ENCODE measurements at regions not wholly inside any gene's neighbourhood (a gene's known extent, or its start where the extent isn't known, plus 50 kb on each side); places are given as distances from the start of the nearest gene placed in this dataset.

DNA sequence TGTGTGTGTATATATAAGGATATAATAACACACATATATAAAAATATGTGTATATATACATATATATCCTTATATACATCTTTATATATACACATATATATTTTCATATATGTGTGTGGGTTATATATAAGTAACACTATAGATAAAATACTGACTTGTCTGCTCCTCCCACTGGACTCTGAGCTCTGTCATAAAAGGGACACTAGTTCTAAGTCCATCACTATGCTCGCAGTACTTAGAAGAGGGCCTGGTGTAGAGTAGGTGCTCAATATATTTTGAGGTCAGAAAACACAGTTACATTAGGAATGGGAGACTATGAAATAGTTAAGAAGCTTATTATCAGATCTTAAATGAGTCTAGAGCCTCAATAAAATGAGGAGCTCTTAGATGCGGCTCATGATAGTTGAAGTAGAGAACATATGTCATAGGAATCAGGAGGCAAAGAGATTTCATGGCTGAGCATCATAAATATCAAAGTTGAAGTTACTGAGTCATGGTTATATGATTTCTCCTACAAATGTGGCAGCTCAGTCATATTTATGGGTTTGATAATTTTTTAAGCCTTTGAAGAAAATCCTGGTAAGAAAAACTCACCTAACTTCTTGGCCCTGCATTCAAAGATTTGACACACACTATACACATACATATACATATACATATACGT, 371.2 kb upstream of the THBS1 start:
- peaks cover 15% of the 10 kb centered on the region for H3K4me1 ChIP-seq (ENCODE audit: control insufficient read depth, insufficient read depth, low read length)
- H3K4me3 ChIP-seq (ENCODE audit: low read length), result no peak overlapping the region
- no peaks in the 10 kb centered on the region for H3K36me3 ChIP-seq (ENCODE audit: control insufficient read depth, insufficient read depth, low read length)
- no peaks in the 10 kb centered on the region for H3K9me3 ChIP-seq (ENCODE audit: control insufficient read depth, low read length)
- H3K9ac ChIP-seq (ENCODE audit: low read length), result no peak overlapping the region
- peaks cover 17% of the 10 kb centered on the region for H3K27me3 ChIP-seq (ENCODE audit: control insufficient read depth, insufficient read depth, low read length)

DNA sequence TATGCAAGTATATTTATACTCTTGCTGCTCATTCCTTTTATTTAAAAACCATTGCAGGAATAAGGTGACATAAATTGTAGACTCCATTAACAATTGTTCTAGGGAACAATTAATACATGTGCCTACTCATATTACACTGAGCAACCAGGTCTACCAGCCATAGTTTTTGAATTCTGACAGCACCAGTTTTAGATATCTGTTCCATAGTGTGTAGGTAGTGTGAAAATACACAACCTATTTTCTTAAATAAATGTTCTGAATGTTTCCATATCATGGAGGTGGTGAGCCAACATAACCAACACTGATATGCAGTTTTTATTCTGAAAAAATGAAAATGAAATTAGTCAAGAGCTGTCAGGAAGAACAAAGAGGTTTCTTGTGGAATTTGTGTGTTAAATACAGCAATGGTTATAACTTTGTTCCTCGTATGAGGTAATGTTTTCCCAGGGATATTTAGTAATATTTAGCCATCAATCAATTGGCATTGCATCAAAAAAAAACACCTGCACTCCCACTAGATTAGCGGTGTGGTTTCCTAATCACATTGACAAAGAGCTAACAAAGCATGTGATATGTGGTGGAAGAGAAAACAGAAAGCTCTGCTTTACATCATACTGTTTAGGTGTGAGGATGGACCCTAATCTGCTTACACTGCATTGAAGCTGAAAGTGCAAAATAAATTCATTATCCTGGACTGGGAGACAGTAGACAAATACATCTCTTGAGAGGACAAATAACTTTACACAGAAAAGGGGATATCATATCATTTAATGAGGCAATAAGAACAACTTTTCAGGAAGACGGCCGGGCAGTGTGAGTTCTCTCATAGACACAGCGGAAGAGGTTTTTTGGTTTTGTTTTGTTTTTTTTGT, 369.5 kb upstream of the THBS1 start:
- H3K4me3 ChIP-seq (ENCODE audit: low read length), result no peak overlapping the region
- H3K36me3 ChIP-seq (ENCODE audit: control insufficient read depth, insufficient read depth, low read length), result no peaks in the 10 kb centered on the region
- H3K4me1 ChIP-seq (ENCODE audit: control insufficient read depth, insufficient read depth, low read length), result peaks cover 15% of the 10 kb centered on the region
- H3K27me3 ChIP-seq (ENCODE audit: control insufficient read depth, insufficient read depth, low read length), result peaks cover 12% of the 10 kb centered on the region
- H3K9ac ChIP-seq (ENCODE audit: low read length), result no peak overlapping the region
- H3K9me3 ChIP-seq (ENCODE audit: control insufficient read depth, low read length), result no peaks in the 10 kb centered on the region

DNA sequence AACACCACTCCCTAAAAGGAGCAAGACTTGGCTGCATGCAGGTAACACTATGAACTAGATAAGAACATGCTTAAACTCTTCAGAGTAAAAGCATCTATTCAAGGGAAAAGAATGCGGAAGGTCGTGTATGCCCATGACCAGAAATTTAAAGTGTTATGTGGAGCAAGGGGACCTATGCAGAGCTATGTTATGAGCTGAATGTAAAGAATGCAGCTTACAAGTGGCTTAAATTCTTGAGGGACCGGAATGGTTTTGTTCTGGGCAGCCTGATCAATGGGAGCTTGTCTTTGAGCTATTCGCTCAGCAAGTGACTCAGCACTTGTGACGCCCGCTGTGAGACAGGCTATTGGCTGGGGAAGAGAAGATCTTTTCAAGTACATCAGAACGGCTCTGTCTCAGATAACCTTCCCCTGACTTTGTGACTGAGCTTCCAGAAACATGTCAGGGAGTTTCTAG, 367.5 kb upstream of the THBS1 start:
- Histone ChIP-seq H3K4me1 (ENCODE audit: control insufficient read depth, insufficient read depth, low read length) (peaks cover 9% of the 10 kb centered on the region), H3K36me3 (ENCODE audit: control insufficient read depth, insufficient read depth, low read length) (no peaks in the 10 kb centered on the region), H3K9ac (ENCODE audit: low read length) (no peak overlapping the region), H3K27me3 (ENCODE audit: control insufficient read depth, insufficient read depth, low read length) (peaks cover 12% of the 10 kb centered on the region), H3K9me3 (ENCODE audit: control insufficient read depth, low read length) (no peaks in the 10 kb centered on the region), H3K4me3 (ENCODE audit: low read length) (no peak overlapping the region)

- peaks cover 3% of the 10 kb centered on the region for H3K4me1 ChIP-seq (ENCODE audit: control insufficient read depth, insufficient read depth, low read length)
- no peaks in the 10 kb centered on the region for H3K36me3 ChIP-seq (ENCODE audit: control insufficient read depth, insufficient read depth, low read length)
- no peak overlapping the region for H3K9ac ChIP-seq (ENCODE audit: low read length)
- no peaks in the 10 kb centered on the region for H3K9me3 ChIP-seq (ENCODE audit: control insufficient read depth, low read length)
- H3K4me3 ChIP-seq (ENCODE audit: low read length), result no peak overlapping the region
- H3K27me3 ChIP-seq (ENCODE audit: control insufficient read depth, insufficient read depth, low read length), result peaks cover 12% of the 10 kb centered on the region
Observed at GRCh38 chr15:39215015-39215414, 365.9 kb upstream of the THBS1 start.

GRCh38 chr15:39216816-39217215, 364.1 kb upstream of the THBS1 start:
- peaks cover 12% of the 10 kb centered on the region for H3K27me3 ChIP-seq (ENCODE audit: control insufficient read depth, insufficient read depth, low read length)
- no peaks in the 10 kb centered on the region for H3K36me3 ChIP-seq (ENCODE audit: control insufficient read depth, insufficient read depth, low read length)
- H3K4me1 ChIP-seq (ENCODE audit: control insufficient read depth, insufficient read depth, low read length), result no peaks in the 10 kb centered on the region
- no peak overlapping the region for H3K9ac ChIP-seq (ENCODE audit: low read length)
- no peak overlapping the region for H3K4me3 ChIP-seq (ENCODE audit: low read length)
- no peaks in the 10 kb centered on the region for H3K9me3 ChIP-seq (ENCODE audit: control insufficient read depth, low read length)

DNA sequence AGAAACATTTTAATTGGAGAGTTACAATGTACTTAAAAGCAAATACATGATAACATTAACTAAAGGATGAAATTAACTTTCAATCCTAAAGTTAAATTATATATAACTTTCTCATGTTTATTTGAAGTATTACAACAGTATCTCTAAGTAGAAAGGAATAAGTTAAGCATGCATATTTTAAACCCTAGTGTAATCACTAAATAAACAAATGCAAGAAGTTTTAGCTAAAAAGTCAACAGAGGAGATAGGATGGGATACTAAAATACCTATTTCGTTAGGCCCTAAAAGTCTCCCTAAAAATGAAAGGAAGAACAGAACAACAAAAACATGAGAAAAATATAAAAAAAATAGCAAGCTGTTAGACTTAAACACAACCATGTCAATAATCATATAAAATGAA, 361.3 kb upstream of the THBS1 start:
- Histone ChIP-seq H3K9me3 (ENCODE audit: control insufficient read depth, low read length) (no peaks in the 10 kb centered on the region), H3K27me3 (ENCODE audit: control insufficient read depth, insufficient read depth, low read length) (no peaks in the 10 kb centered on the region), H3K4me1 (ENCODE audit: control insufficient read depth, insufficient read depth, low read length) (no peaks in the 10 kb centered on the region), H3K36me3 (ENCODE audit: control insufficient read depth, insufficient read depth, low read length) (no peaks in the 10 kb centered on the region), H3K4me3 (ENCODE audit: low read length) (no peak overlapping the region), H3K9ac (ENCODE audit: low read length) (no peak overlapping the region)

- no peaks in the 10 kb centered on the region for H3K9me3 ChIP-seq (ENCODE audit: control insufficient read depth, low read length)
- H3K27me3 ChIP-seq (ENCODE audit: control insufficient read depth, insufficient read depth, low read length), result no peaks in the 10 kb centered on the region
- no peaks in the 10 kb centered on the region for H3K36me3 ChIP-seq (ENCODE audit: control insufficient read depth, insufficient read depth, low read length)
- no peak overlapping the region for H3K9ac ChIP-seq (ENCODE audit: low read length)
- H3K4me3 ChIP-seq (ENCODE audit: low read length), result no peak overlapping the region
- H3K4me1 ChIP-seq (ENCODE audit: control insufficient read depth, insufficient read depth, low read length), result no peaks in the 10 kb centered on the region
Observed at GRCh38 chr15:39226169-39226937, 354.5 kb upstream of the THBS1 start.

GRCh38 chr15:39227001-39227400, 353.9 kb upstream of the THBS1 start:
- Histone ChIP-seq H3K9ac (ENCODE audit: low read length) (no peak overlapping the region), H3K27me3 (ENCODE audit: control insufficient read depth, insufficient read depth, low read length) (no peaks in the 10 kb centered on the region), H3K4me1 (ENCODE audit: control insufficient read depth, insufficient read depth, low read length) (no peaks in the 10 kb centered on the region), H3K36me3 (ENCODE audit: control insufficient read depth, insufficient read depth, low read length) (no peaks in the 10 kb centered on the region), H3K4me3 (ENCODE audit: low read length) (no peak overlapping the region), H3K9me3 (ENCODE audit: control insufficient read depth, low read length) (no peaks in the 10 kb centered on the region)

DNA sequence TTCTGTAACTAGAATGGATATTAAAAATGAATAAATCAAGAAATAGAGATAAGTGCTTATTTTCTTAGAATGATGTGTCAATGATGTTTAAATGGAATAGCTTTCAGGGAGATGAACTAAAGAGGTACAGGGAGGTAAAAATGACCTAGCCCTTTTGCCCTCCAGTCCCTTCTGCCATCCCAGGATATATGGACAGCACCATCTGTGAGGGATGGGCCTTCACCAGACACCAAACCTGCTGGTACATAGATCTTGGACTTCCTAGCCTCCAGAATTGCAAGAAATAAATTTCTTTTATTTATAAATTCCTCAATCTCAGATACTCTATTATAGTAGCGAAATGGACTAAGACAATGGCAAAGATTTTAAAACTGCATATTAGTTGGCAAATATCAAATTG, 352.0 kb upstream of the THBS1 start:
- H3K9ac ChIP-seq (ENCODE audit: low read length), result no peak overlapping the region
- H3K27me3 ChIP-seq (ENCODE audit: control insufficient read depth, insufficient read depth, low read length), result no peaks in the 10 kb centered on the region
- H3K36me3 ChIP-seq (ENCODE audit: control insufficient read depth, insufficient read depth, low read length), result no peaks in the 10 kb centered on the region

GRCh38 chr15:39230205-39230907, 350.5 kb upstream of the THBS1 start:
- H3K4me3 ChIP-seq (ENCODE audit: low read length), result no peak overlapping the region
- no peaks in the 10 kb centered on the region for H3K36me3 ChIP-seq (ENCODE audit: control insufficient read depth, insufficient read depth, low read length)
- H3K9me3 ChIP-seq (ENCODE audit: control insufficient read depth, low read length), result no peaks in the 10 kb centered on the region
- H3K27me3 ChIP-seq (ENCODE audit: control insufficient read depth, insufficient read depth, low read length), result no peaks in the 10 kb centered on the region
- no peak overlapping the region for H3K9ac ChIP-seq (ENCODE audit: low read length)
- no peaks in the 10 kb centered on the region for H3K4me1 ChIP-seq (ENCODE audit: control insufficient read depth, insufficient read depth, low read length)

More for the DNA sequence above, 352.0 kb upstream of the THBS1 start:
- no peaks in the 10 kb centered on the region for H3K9me3 ChIP-seq (ENCODE audit: control insufficient read depth, low read length)
- no peaks in the 10 kb centered on the region for H3K4me1 ChIP-seq (ENCODE audit: control insufficient read depth, insufficient read depth, low read length)
- H3K4me3 ChIP-seq (ENCODE audit: low read length), result no peak overlapping the region

GRCh38 chr15:39230908-39231285, 350.0 kb upstream of the THBS1 start:
- Histone ChIP-seq H3K9ac (ENCODE audit: low read length) (no peak overlapping the region), H3K4me3 (ENCODE audit: low read length) (no peak overlapping the region), H3K4me1 (ENCODE audit: control insufficient read depth, insufficient read depth, low read length) (no peaks in the 10 kb centered on the region), H3K9me3 (ENCODE audit: control insufficient read depth, low read length) (no peaks in the 10 kb centered on the region), H3K36me3 (ENCODE audit: control insufficient read depth, insufficient read depth, low read length) (no peaks in the 10 kb centered on the region), H3K27me3 (ENCODE audit: control insufficient read depth, insufficient read depth, low read length) (no peaks in the 10 kb centered on the region)
